IPS-18c (cell line): ENCODE measurements at regions not wholly inside any gene's neighbourhood (a gene's known extent, or its start where the extent isn't known, plus 50 kb on each side); places are given as distances from the start of the nearest gene placed in this dataset.

ENCODE experiments used
- H3K4me3 ChIP-seq: 2 replicates; pipeline ENCODE4 v1.7.0; 2013; ENCODE audit warnings: low read depth, mild to moderate bottlenecking, low read length, moderate library complexity; ENCODE audit not compliant: insufficient read depth
- H3K9me3 ChIP-seq: one replicate; pipeline ENCODE4 v1.6.1; 2013; ENCODE audit warnings: mild to moderate bottlenecking, low read length, moderate library complexity; ENCODE audit not compliant: control insufficient read depth, insufficient read depth

- Histone ChIP-seq H3K4me3 (no peak overlapping the region), H3K9me3 (peaks cover 2% of the 10 kb centered on the region)
Observed at GRCh38 chr10:128775743-128776142, 649.5 kb upstream of the MKI67 start.

- H3K4me3 ChIP-seq, result no peak overlapping the region
Observed at GRCh38 chr10:128776673-128777252, 650.5 kb upstream of the MKI67 start.

DNA sequence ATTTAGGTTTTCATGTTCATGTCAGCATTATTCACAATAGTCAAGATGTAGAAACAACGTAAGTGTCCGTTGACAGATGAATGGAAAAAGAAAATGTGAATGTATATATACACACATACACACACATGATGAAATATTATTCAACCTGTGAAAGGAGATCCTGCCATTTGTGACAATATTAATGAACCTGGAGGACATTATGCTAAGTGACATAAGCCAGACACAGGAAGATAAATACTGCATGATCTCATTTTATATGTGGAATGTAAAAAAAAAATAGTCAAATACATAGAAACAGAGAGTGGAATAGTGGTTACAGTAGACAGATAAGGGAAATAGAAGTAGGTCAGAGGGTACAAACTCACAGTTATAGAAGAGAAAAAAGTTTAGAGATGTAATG is 651.1 kb upstream of the MKI67 start:
- Histone ChIP-seq H3K9me3 (no peaks in the 10 kb centered on the region), H3K4me3 (no peak overlapping the region)

More at GRCh38 chr10:128776673-128777252, 650.5 kb upstream of the MKI67 start:
- peaks cover 2% of the 10 kb centered on the region for H3K9me3 ChIP-seq

- Histone ChIP-seq H3K9me3 (no peaks in the 10 kb centered on the region), H3K4me3 (no peak overlapping the region)
Observed at GRCh38 chr10:128779416-128779815, 653.2 kb upstream of the MKI67 start.

- Histone ChIP-seq H3K9me3 (no peaks in the 10 kb centered on the region), H3K4me3 (no peak overlapping the region)
Observed at GRCh38 chr10:128780156-128780761, 654.0 kb upstream of the MKI67 start.

- H3K9me3 ChIP-seq, result no peaks in the 10 kb centered on the region
- no peak overlapping the region for H3K4me3 ChIP-seq
Observed at GRCh38 chr10:128781637-128782036, 655.4 kb upstream of the MKI67 start.

DNA sequence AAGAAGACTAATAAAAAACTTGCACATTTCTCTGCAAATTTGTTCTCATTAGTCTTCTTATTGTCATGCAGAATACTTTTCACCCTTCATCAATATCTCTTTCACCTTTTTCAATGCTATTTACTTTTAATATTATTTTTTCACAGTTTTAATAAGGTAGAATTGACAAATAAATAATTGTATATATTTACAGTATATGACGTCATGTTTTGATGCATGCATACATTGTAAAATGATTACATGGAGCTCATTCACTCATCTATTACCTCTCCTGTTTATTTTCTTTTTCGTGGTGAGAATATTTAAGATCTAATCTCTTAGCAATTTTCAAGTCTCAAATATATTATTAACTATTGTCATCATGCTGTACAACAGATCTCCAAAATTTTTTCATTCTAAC is 658.2 kb upstream of the MKI67 start:
- H3K9me3 ChIP-seq, result no peaks in the 10 kb centered on the region
- H3K4me3 ChIP-seq, result no peak overlapping the region

DNA sequence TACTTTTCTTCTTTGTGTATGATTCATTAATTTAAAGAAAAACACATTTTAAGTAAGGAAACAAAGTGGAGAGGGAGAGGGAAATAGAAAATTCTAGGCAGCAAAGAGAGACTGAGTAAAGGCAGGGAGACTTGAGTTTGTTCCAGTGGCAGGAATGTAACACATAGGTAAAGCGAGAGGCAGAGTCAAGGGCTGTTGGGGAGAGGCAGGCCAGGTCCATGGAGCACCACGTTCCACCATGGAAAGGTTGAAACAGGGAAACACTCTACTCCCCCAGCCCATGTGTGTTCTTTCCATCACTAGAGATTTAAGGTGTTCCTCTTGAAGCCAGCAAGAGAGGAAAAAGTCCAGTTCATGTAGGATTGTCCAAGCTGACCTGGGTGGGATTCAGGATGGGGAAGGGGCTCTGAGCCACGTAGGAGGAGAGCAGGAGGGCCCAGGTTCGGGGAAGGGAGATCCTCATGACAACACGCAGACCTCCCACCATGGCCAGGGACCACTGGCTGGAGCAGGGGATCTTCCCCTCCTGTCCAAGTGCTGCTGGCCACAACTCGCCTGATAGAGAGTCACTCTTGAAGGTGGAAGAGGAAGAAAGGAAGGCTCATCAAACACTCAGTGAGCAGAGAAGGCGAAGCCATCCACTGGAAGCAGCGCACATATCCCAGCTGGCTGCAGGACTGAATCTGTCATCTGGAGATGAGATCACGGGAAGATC is 666.4 kb upstream of the MKI67 start:
- H3K4me3 ChIP-seq, result no peak overlapping the region
- H3K9me3 ChIP-seq, result no peaks in the 10 kb centered on the region

GRCh38 chr10:128793726-128794655 is 667.8 kb upstream of the MKI67 start:
- Histone ChIP-seq H3K4me3 (no peak overlapping the region), H3K9me3 (no peaks in the 10 kb centered on the region)

DNA sequence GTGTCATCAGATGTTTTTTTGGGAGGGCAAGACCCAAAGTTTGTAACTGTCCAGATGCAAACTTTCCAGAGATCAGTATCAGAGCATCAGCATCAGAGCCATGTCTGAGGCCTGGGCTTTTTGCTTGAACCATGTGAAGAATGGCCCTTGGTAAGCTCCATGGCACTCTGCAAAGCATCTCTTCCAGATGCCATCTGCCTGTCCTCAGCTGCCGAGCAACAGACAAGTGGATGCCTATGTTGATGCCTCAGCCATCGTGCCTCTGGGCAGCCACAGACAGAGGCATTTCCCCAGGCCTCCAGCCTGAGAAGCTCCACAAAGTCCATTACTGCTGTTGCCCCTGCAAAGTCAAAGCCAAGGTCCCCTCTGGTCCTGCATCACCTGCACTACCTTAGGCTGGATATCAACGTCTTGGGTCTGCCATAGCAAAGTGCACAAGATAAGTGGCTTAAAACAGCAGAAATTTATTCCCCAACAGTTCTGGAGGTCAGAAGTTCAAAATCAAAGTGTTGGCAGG is 670.2 kb upstream of the MKI67 start:
- no peaks in the 10 kb centered on the region for H3K9me3 ChIP-seq
- H3K4me3 ChIP-seq, result no peak overlapping the region

DNA sequence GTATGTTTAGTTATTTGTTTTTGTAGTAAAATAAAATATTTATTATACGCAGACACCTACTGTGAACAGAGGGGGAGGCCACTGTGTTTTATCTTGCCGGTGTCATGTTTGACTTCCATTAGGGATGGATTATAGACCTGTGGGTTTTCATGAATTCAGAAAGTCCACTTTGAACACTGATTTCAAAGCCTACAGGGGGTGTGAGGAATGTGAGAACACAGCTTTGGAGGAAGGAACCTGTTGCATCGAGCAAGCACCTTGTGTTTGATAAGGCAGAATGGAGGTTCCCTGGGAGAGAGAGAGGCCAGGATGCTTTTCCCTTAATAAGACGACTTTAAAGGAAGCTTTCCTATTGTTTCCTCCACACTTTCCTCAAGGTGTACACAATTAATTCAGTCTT is 665.0 kb upstream of the MGMT start:
- Histone ChIP-seq H3K4me3 (no peak overlapping the region), H3K9me3 (no peaks in the 10 kb centered on the region)

DNA sequence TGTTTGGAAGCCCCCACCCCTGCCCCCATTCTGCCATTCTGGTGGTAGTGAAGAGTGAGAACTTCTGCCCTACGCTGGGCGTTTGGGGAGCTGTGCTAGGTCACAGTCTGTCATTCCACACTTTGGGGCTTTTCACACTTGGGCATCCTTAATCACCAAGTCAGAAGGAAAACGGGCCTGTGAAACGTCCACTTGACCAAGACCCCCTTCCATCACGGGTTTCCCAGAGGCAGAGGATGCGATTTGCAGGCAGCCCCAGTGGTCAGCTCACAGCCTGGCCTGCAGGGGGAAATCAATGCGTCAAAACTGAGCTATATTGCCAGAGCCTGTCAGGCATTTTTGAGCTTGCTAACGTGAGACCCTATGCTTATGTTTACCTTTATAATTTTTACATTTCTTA is 663.3 kb upstream of the MGMT start:
- Histone ChIP-seq H3K4me3 (no peak overlapping the region), H3K9me3 (no peaks in the 10 kb centered on the region)

DNA sequence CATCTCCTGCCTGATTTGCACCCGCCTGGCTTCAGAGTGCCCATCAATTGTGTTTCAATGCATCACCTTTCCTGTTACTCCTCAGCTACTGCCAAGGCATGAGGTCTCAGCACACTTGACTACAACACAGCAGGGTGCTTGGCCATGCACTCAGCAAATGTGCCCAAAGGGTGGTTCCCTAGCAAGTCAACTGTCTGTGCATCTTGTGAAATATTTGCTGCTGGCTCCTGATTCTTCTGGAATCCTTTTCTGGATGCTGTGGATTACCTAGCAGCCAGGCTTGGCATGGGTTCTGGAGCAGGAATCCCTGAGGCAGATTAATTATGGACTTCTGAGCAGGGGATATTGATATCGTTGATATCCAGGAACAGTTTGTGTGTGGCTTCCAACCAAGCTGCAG is 662.6 kb upstream of the MGMT start:
- Histone ChIP-seq H3K9me3 (no peaks in the 10 kb centered on the region), H3K4me3 (no peak overlapping the region; the same call in 1 of the 2 replicates)

- no peaks in the 10 kb centered on the region for H3K9me3 ChIP-seq
- no peak overlapping the region for H3K4me3 ChIP-seq
Observed at GRCh38 chr10:128808921-128809440, 658.1 kb upstream of the MGMT start.

DNA sequence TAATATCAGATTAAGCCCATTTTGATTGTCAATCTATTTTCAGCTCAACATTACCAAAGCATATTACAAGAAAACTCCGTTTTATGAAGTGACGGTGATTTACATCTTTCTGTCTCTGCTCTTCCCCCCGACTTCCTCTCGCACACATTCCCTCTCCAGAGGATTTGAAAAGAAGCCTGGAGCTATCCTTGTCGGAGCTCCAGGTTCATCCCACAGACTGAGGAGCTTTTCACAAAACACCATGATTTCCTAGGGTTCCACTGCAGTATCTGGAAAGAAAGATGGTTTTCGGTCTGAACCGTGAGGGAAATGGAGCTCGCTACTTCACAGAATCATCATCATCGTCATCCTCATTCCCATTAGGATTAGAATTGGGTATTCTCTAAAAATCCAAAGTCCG is 655.5 kb upstream of the MGMT start:
- no peaks in the 10 kb centered on the region for H3K9me3 ChIP-seq
- H3K4me3 ChIP-seq, result no peak overlapping the region

DNA sequence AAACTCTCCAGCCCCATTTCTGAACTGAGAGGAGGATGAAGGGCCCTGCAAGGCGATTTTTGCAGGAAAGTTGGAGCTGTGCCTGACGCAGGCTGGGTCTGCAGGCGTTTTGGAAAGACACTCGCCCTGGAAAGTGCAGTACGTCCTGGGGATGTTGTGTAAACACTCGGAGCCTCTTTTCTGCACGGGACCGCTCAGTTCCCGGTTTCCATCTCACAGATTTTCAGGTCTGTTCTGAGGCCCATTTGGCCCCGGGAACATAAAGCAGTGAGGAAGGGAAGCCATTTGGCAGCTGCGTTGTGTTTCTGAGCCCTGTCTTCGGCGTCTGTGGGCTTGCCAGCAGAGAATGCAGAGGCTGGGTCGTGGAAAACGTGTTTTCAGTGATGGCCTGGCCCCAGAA is 655.0 kb upstream of the MGMT start:
- Histone ChIP-seq H3K4me3 (no peak overlapping the region), H3K9me3 (peaks cover 2% of the 10 kb centered on the region)

- Histone ChIP-seq H3K9me3 (peaks cover 2% of the 10 kb centered on the region), H3K4me3 (no peak overlapping the region)
Observed at GRCh38 chr10:128813574-128813973, 653.5 kb upstream of the MGMT start.
